ENCODE measurements at regions not wholly inside any gene's neighbourhood (a gene's known extent, or its start where the extent isn't known, plus 50 kb on each side); places are given as distances from the start of the nearest gene placed in this dataset.
"Not testable (repeated sequence)": the region's sequence is repeated elsewhere in the genome, so short reads cannot be mapped to it uniquely, and the experiment has no call there.

GRCh38 chrX:141520750-141521149, 63.8 kb downstream of the SPANXA1 start:
- WGBS, 5 donors, result 97 to 100% (median 100%) methylated on average over 1 to 3 of the region's 7 CpGs; no CpG with 5 or more reads in 2 of the 5 donors
- H3K4me3 ChIP-seq; intact Hi-C loops (cut with DNase I; ENCODE audit: low total_unique reads); H3K9me3 ChIP-seq; H3K4me1 ChIP-seq; H3K27ac ChIP-seq; H3K27me3 ChIP-seq; H3K36me3 ChIP-seq; DNase-seq: not testable (repeated sequence)

GRCh38 chrX:141475788-141476187, 108.8 kb downstream of the SPANXA1 start:
- H3K4me1 ChIP-seq; intact Hi-C loops (cut with DNase I; ENCODE audit: low total_unique reads); H3K36me3 ChIP-seq; H3K27me3 ChIP-seq; H3K27ac ChIP-seq; H3K4me3 ChIP-seq; DNase-seq; H3K9me3 ChIP-seq: not testable (repeated sequence)
- 75 to 79% methylated on average over 1 to 2 of the region's 6 CpGs; no CpG with 5 or more reads in 3 of the 5 donors for WGBS, 5 donors

- intact Hi-C loops (cut with DNase I; ENCODE audit: low total_unique reads), result no loop called here
- WGBS, 5 donors, result 66 to 79% (median 71%) methylated on average over 3 to 4 of the region's 4 CpGs
- H3K4me1 ChIP-seq, result no peaks in the 10 kb centered on the region
Measured at GRCh38 chrX:141469469-141469868, 115.1 kb downstream of the SPANXA1 start.

GRCh38 chrX:141468940-141469339, 115.6 kb downstream of the SPANXA1 start:
- WGBS, 5 donors, result 23 to 44% (median 32%) methylated on average over 1 of the region's 1 CpG
- TF ChIP-seq POLR2AphosphoS5 (IDR thresholded peaks at IDR 0.05), result no peak
- no peaks in the 10 kb centered on the region for H3K4me1 ChIP-seq

More at GRCh38 chrX:141469469-141469868, 115.1 kb downstream of the SPANXA1 start:
- Histone ChIP-seq H3K27ac (no peak overlapping the region), H3K27me3 (no peaks in the 10 kb centered on the region), H3K9me3 (no peaks in the 10 kb centered on the region), H3K4me3 (no peak overlapping the region), H3K36me3 (no peaks in the 10 kb centered on the region)
- no peak for DNase-seq
- no peak for TF ChIP-seq CTCF (IDR thresholded peaks at IDR 0.05)
- no peak for TF ChIP-seq POLR2A (IDR thresholded peaks at IDR 0.05)
- no peak for TF ChIP-seq POLR2AphosphoS5 (IDR thresholded peaks at IDR 0.05)
- no peak for TF ChIP-seq EP300 (IDR thresholded peaks at IDR 0.05)

GRCh38 chrX:141467442-141467841, 117.1 kb downstream of the SPANXA1 start:
- Histone ChIP-seq H3K9me3 (no peaks in the 10 kb centered on the region), H3K4me1 (no peaks in the 10 kb centered on the region), H3K27me3 (no peaks in the 10 kb centered on the region), H3K4me3 (no peak overlapping the region), H3K36me3 (no peaks in the 10 kb centered on the region), H3K27ac (no peak overlapping the region)
- whole genome bisulfite sequencing, 5 donors, result 74 to 91% (median 82%) methylated on average over 4 of the region's 4 CpGs
- intact Hi-C loops (cut with DNase I; ENCODE audit: low total_unique reads), result no loop called here
- DNase-seq, result no peak
- TF ChIP-seq POLR2A (IDR thresholded peaks at IDR 0.05) (no peak), POLR2AphosphoS5 (IDR thresholded peaks at IDR 0.05) (no peak), CTCF (IDR thresholded peaks at IDR 0.05) (no peak), EP300 (IDR thresholded peaks at IDR 0.05) (no peak)

More at GRCh38 chrX:141468940-141469339, 115.6 kb downstream of the SPANXA1 start:
- Histone ChIP-seq H3K9me3 (no peaks in the 10 kb centered on the region), H3K36me3 (no peaks in the 10 kb centered on the region), H3K27me3 (no peaks in the 10 kb centered on the region), H3K4me3 (no peak overlapping the region), H3K27ac (no peak overlapping the region)
- no peak for DNase-seq
- intact Hi-C loops (cut with DNase I; ENCODE audit: low total_unique reads), result no loop called here

- no peak for TF ChIP-seq POLR2AphosphoS5 (IDR thresholded peaks at IDR 0.05)
- Histone ChIP-seq H3K4me3 (no peak overlapping the region), H3K4me1 (no peaks in the 10 kb centered on the region), H3K36me3 (no peaks in the 10 kb centered on the region), H3K27me3 (no peaks in the 10 kb centered on the region), H3K9me3 (no peaks in the 10 kb centered on the region), H3K27ac (no peak overlapping the region)
- WGBS, 5 donors, result 95 to 100% (median 98%) methylated on average over 2 of the region's 2 CpGs
- intact Hi-C loops (cut with DNase I; ENCODE audit: low total_unique reads), result no loop called here
- no peak for DNase-seq
Measured at GRCh38 chrX:141455103-141455502, 129.4 kb downstream of the SPANXA1 start.
